ENCODE measurements at regions not wholly inside any gene's neighbourhood (a gene's known extent, or its start where the extent isn't known, plus 50 kb on each side); places are given as distances from the start of the nearest gene placed in this dataset.
"Not testable (repeated sequence)": the region's sequence is repeated elsewhere in the genome, so short reads cannot be mapped to it uniquely, and the experiment has no call there.

- FAIRE-seq (no peak), DNase-seq (ENCODE audit: insufficient read length) (no peak)
- TF ChIP-seq POLR2A (IDR thresholded peaks at IDR 0.05; ENCODE audit: low read depth, low read length) (no peak), POLR2AphosphoS5 (IDR thresholded peaks at IDR 0.05; ENCODE audit: low read depth, low read length) (no peak), TAF1 (IDR thresholded peaks at IDR 0.05; ENCODE audit: borderline replicate concordance, low read depth, low read length) (no peak)
These were observed 72.5 kb downstream of the LHX2 start for GRCh38 chr9:124084087-124084486.

GRCh38 chr9:124087226-124087625 is 75.7 kb downstream of the LHX2 start:
- FAIRE-seq (no peak), DNase-seq (ENCODE audit: insufficient read length) (no peak)
- TF ChIP-seq POLR2A (IDR thresholded peaks at IDR 0.05; ENCODE audit: low read depth, low read length) (no peak), TAF1 (IDR thresholded peaks at IDR 0.05; ENCODE audit: borderline replicate concordance, low read depth, low read length) (no peak), POLR2AphosphoS5 (IDR thresholded peaks at IDR 0.05; ENCODE audit: low read depth, low read length) (no peak)

- no peak for TF ChIP-seq TAF1 (IDR thresholded peaks at IDR 0.05; ENCODE audit: borderline replicate concordance, low read depth, low read length)
- no peak for TF ChIP-seq POLR2AphosphoS5 (IDR thresholded peaks at IDR 0.05; ENCODE audit: low read depth, low read length)
- no peak for TF ChIP-seq POLR2A (IDR thresholded peaks at IDR 0.05; ENCODE audit: low read depth, low read length)
- no peak for DNase-seq (ENCODE audit: insufficient read length)
- FAIRE-seq, result no peak
These were observed 76.9 kb downstream of the LHX2 start for GRCh38 chr9:124088476-124088837.

DNA sequence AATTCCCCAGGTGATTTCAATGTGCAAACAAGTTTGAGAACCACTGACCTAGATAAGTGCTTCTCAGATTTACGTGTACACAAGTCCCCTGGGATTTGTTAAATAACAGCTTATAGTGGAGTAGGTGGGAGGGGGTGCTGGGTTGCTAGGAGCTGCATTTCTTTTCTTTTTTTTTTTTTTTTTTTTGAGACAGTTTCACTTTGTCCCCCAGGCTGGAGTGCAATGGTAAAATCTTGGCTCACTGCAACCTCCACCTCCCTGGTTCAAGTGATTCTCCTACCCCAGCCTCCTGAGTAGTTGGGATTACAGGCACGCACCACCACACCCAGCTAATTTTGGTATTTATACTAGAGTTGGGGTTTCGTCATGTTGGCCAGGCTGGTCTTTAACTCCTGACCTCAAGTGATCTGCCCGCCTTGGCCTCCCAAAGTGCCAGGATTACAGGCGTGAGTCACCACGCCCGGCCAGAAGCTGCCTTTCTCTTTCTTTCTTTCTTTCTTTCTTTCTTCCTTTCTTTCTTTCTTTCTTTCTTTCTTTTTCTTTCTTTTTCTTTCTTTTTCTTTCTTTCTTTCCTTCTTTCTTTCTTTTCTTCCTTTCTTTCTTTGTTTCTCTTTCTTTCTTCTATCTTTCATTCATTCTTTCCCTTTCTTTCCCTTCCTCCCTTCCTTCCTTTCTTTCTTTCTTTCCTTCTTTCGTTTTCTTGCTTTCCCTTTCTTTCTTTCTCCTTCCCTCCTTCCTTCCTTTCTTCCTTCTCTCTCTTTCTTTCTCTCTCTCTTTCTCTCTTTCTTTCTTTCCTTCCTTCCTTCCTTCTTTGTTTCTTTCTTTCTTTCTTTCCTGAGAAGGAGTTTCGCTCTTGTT is 78.3 kb downstream of the LHX2 start:
- FAIRE-seq, result peak; percentile 9
- DNase-seq (ENCODE audit: insufficient read length), result not testable (repeated sequence)

GRCh38 chr9:124098141-124098905 is 86.8 kb downstream of the LHX2 start:
- FAIRE-seq, result no peak
- DNase-seq (ENCODE audit: insufficient read length), result no peak
- TF ChIP-seq POLR2A (IDR thresholded peaks at IDR 0.05; ENCODE audit: low read depth, low read length), result no peak
- no peak for TF ChIP-seq POLR2AphosphoS5 (IDR thresholded peaks at IDR 0.05; ENCODE audit: low read depth, low read length)
- TF ChIP-seq TAF1 (IDR thresholded peaks at IDR 0.05; ENCODE audit: borderline replicate concordance, low read depth, low read length), result no peak

- TF ChIP-seq TAF1 (IDR thresholded peaks at IDR 0.05; ENCODE audit: borderline replicate concordance, low read depth, low read length), result no peak
- no peak for FAIRE-seq
- DNase-seq (ENCODE audit: insufficient read length), result no peak
These were observed 88.3 kb downstream of the LHX2 start for GRCh38 chr9:124099860-124100259.

GRCh38 chr9:124101215-124101968 is 89.8 kb downstream of the LHX2 start:
- FAIRE-seq, result peak; percentile 9
- DNase-seq (ENCODE audit: insufficient read length), result no peak
- TF ChIP-seq POLR2A (IDR thresholded peaks at IDR 0.05; ENCODE audit: low read depth, low read length), result no peak
- no peak for TF ChIP-seq POLR2AphosphoS5 (IDR thresholded peaks at IDR 0.05; ENCODE audit: low read depth, low read length)
- no peak for TF ChIP-seq TAF1 (IDR thresholded peaks at IDR 0.05; ENCODE audit: borderline replicate concordance, low read depth, low read length)

DNA sequence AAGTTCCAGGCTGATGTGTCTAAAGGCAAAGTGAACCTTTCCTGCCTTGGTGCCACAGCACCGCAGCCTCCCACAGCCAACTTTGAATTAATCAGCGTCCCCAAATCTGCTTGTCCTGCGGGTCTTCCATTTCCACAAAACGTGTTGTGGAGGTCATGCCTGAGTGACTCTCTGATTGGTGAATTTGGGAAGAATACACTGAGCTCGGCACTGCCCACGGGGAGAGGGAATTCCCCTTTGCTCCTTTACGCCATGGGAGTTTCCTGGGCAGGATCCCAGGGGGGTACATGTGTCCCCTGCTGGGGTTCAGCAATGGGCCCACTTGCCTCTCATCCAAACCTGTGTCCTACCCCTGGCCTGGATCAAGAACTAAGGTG is 90.4 kb downstream of the LHX2 start:
- DNase-seq (ENCODE audit: insufficient read length), result no peak
- FAIRE-seq, result no peak
- TF ChIP-seq TAF1 (IDR thresholded peaks at IDR 0.05; ENCODE audit: borderline replicate concordance, low read depth, low read length) (no peak), POLR2A (IDR thresholded peaks at IDR 0.05; ENCODE audit: low read depth, low read length) (no peak), POLR2AphosphoS5 (IDR thresholded peaks at IDR 0.05; ENCODE audit: low read depth, low read length) (no peak)

GRCh38 chr9:124102363-124102762 is 90.8 kb downstream of the LHX2 start:
- TF ChIP-seq TAF1 (IDR thresholded peaks at IDR 0.05; ENCODE audit: borderline replicate concordance, low read depth, low read length), result no peak
- TF ChIP-seq POLR2AphosphoS5 (IDR thresholded peaks at IDR 0.05; ENCODE audit: low read depth, low read length), result no peak
- no peak for TF ChIP-seq POLR2A (IDR thresholded peaks at IDR 0.05; ENCODE audit: low read depth, low read length)
- FAIRE-seq (no peak), DNase-seq (ENCODE audit: insufficient read length) (no peak)

DNA sequence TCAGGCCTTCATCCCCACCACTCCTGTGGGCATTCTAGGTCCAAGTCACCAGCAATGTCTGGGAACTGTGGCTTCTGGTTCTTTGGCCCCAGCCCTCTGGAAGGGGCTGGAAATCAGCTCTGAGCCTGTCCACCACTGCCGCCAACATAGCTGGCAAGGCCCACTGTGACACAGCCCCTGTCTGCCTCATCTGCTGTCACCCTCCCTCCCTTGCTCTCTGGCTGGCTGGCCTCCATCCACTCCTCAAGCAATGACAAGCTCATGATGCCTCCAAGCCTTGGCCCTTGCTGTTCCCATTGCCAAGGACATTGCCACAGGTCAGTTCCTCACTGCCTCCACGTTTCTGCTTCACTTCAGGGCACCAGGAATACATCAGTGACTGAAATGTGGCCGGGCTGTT is 93.7 kb downstream of the LHX2 start:
- TF ChIP-seq TAF1 (IDR thresholded peaks at IDR 0.05; ENCODE audit: borderline replicate concordance, low read depth, low read length), result no peak
- TF ChIP-seq POLR2AphosphoS5 (IDR thresholded peaks at IDR 0.05; ENCODE audit: low read depth, low read length), result no peak
- no peak for TF ChIP-seq POLR2A (IDR thresholded peaks at IDR 0.05; ENCODE audit: low read depth, low read length)
- FAIRE-seq (no peak), DNase-seq (ENCODE audit: insufficient read length) (no peak)

DNA sequence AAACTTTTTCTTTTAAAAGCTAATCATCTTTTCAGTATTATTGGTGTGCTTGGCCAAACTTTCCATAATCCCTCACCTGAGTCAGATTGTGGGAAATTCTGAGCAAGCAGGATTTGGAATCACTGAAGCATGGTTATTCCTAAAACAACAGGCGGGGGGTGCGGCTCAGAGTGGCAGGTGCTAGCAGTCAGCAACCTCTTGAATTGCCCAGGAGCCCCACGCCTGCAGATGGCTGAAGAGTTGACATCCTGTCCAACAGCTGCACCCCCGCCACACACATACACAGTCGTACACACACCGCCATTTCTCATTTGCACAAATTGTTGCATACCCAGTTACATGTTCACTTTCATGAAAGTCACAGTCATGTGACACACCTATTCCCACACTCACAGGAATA is 96.6 kb downstream of the LHX2 start:
- FAIRE-seq (no peak), DNase-seq (ENCODE audit: insufficient read length) (no peak)
- no peak for TF ChIP-seq POLR2A (IDR thresholded peaks at IDR 0.05; ENCODE audit: low read depth, low read length)
- TF ChIP-seq TAF1 (IDR thresholded peaks at IDR 0.05; ENCODE audit: borderline replicate concordance, low read depth, low read length), result no peak
- no peak for TF ChIP-seq POLR2AphosphoS5 (IDR thresholded peaks at IDR 0.05; ENCODE audit: low read depth, low read length)

Measured in GM12892 (cell line).